ENCODE measurements at regions not wholly inside any gene's neighbourhood (a gene's known extent, or its start where the extent isn't known, plus 50 kb on each side); places are given as distances from the start of the nearest gene placed in this dataset.
A peak's percentile ranks its signal among the peaks of the same experiment; 100 is the strongest.

- intact Hi-C loops (cut with DNase I; ENCODE audit: low total_unique reads), result no loop called here
- H3K9me3 ChIP-seq, result no peaks in the 10 kb centered on the region
- ATAC-seq (peak in 1 of 2 donors; percentile 5), DNase-seq (no peak)
- in situ Hi-C loops (cut with MboI; ENCODE audit: low sequenced_read_pairs in 4 of 4), result no loop called here
- TF ChIP-seq POLR2A (IDR thresholded peaks at IDR 0.05) (no peak), CTCF (IDR thresholded peaks at IDR 0.05 in 4 of 5, conservative IDR thresholded peaks at IDR 0.05 in 1 of 5) (no peak)
- peak overlapping the region; percentile 91 to 97 (median 94) for H3K27ac ChIP-seq
- H3K4me1 ChIP-seq, result peaks cover 95 to 98% of the 10 kb centered on the region in 2 donors
- peak overlapping the region in 2 of 4 donors; percentile 20 to 21 for H3K4me3 ChIP-seq
- no peaks in the 10 kb centered on the region for H3K27me3 ChIP-seq
- H3K36me3 ChIP-seq, result no peaks in the 10 kb centered on the region
Measured at GRCh38 chr7:130925136-130925794, 191.3 kb upstream of the KLF14 start.

GRCh38 chr7:130926001-130926691 is 192.1 kb upstream of the KLF14 start:
- peak overlapping the region; percentile 91 to 97 (median 94) for H3K27ac ChIP-seq
- TF ChIP-seq CTCF (IDR thresholded peaks at IDR 0.05 in 4 of 5, conservative IDR thresholded peaks at IDR 0.05 in 1 of 5) (no peak), POLR2A (IDR thresholded peaks at IDR 0.05) (no peak)
- no peak for DNase-seq
- H3K4me3 ChIP-seq, result peak overlapping the region in 1 of 4 donors; percentile 29
- no peaks in the 10 kb centered on the region for H3K9me3 ChIP-seq
- no peaks in the 10 kb centered on the region for H3K36me3 ChIP-seq
- intact Hi-C loops (cut with DNase I; ENCODE audit: low total_unique reads) (no loop called here), in situ Hi-C loops (cut with MboI; ENCODE audit: low sequenced_read_pairs in 4 of 4) (no loop called here)
- H3K27me3 ChIP-seq, result no peaks in the 10 kb centered on the region
- H3K4me1 ChIP-seq, result peaks cover 97 to 98% of the 10 kb centered on the region in 2 donors
- peak in 1 of 2 donors; percentile 2 for ATAC-seq

- Histone ChIP-seq H3K9me3 (no peaks in the 10 kb centered on the region), H3K27ac (peak overlapping the region; percentile 91 to 97 (median 94)), H3K4me3 (peak overlapping the region in 1 of 4 donors; percentile 29), H3K4me1 (peaks cover 97 to 98% of the 10 kb centered on the region in 2 donors), H3K36me3 (no peaks in the 10 kb centered on the region), H3K27me3 (no peaks in the 10 kb centered on the region)
- no peak for DNase-seq
- ATAC-seq, result no peak
- in situ Hi-C loops (cut with MboI; ENCODE audit: low sequenced_read_pairs in 4 of 4), result no loop called here
- TF ChIP-seq CTCF (IDR thresholded peaks at IDR 0.05 in 4 of 5, conservative IDR thresholded peaks at IDR 0.05 in 1 of 5) (no peak), POLR2A (IDR thresholded peaks at IDR 0.05) (no peak)
- intact Hi-C loops (cut with DNase I; ENCODE audit: low total_unique reads), result no loop called here
Measured at GRCh38 chr7:130927062-130927461, 193.1 kb upstream of the KLF14 start.

GRCh38 chr7:130927564-130927963 is 193.6 kb upstream of the KLF14 start:
- in situ Hi-C loops (cut with MboI; ENCODE audit: low sequenced_read_pairs in 4 of 4), result no loop called here
- ATAC-seq (no peak), DNase-seq (no peak)
- TF ChIP-seq CTCF (IDR thresholded peaks at IDR 0.05 in 4 of 5, conservative IDR thresholded peaks at IDR 0.05 in 1 of 5) (no peak), POLR2A (IDR thresholded peaks at IDR 0.05) (no peak)
- Histone ChIP-seq H3K27me3 (no peaks in the 10 kb centered on the region), H3K27ac (peak overlapping the region; percentile 91 to 97 (median 94)), H3K4me1 (peaks cover 97 to 98% of the 10 kb centered on the region in 2 donors), H3K4me3 (peak overlapping the region in 1 of 4 donors; percentile 29), H3K9me3 (no peaks in the 10 kb centered on the region), H3K36me3 (no peaks in the 10 kb centered on the region)
- intact Hi-C loops (cut with DNase I; ENCODE audit: low total_unique reads), result no loop called here

Data from gastrocnemius medialis (tissue), 4 donors.